GM18907 (cell line): ENCODE measurements at regions not wholly inside any gene's neighbourhood (a gene's known extent, or its start where the extent isn't known, plus 50 kb on each side); places are given as distances from the start of the nearest gene placed in this dataset.

ENCODE experiments used
- ATAC-seq: cut with Tn5 transposase; IDR thresholded peaks from one replicate; pipeline ENCODE4 v1.9.1; 2021; ENCODE audit warnings: mild to moderate bottlenecking, moderate library complexity; ENCODE audit not compliant: unreplicated experiment

DNA sequence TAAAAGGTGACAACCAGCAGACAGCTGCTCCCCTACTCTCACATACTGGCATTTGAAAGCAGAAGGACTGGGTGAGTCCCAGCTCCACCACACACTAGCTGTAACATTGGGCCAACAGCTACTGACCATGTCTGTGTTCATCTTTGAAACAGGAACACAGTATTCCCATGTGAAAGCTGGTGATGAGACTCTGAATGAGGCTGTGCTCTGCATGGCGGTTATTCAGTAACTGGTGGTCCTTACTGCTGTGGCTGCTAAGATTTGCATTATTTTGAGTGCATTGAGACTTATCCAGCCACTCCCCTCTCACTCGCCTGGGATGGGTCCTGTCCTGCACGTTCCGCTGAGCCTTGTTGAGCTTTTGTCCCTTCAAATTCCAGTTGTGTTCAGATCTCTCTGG, 342.9 kb downstream of the FOXL1 start:
- no peak for ATAC-seq

DNA sequence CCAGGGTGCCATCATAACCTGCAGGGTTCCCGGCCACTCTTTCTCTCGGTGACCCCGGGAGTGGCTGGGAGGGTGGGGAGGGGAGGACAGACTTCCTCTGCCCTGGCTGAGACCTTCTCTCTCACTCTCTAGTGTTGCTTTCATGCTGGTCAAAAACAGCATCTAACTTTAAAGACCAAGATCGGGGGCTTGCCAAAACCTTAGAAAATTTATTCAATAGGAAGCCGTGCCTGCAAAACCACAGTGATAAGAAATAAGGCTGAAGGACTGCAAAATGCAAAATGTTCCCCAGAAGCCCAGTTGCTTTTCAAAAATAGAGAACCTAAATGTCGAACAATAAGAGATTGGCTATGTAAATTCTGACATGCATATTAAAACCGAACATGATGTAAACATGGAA, 344.0 kb downstream of the FOXL1 start:
- ATAC-seq, result no peak

DNA sequence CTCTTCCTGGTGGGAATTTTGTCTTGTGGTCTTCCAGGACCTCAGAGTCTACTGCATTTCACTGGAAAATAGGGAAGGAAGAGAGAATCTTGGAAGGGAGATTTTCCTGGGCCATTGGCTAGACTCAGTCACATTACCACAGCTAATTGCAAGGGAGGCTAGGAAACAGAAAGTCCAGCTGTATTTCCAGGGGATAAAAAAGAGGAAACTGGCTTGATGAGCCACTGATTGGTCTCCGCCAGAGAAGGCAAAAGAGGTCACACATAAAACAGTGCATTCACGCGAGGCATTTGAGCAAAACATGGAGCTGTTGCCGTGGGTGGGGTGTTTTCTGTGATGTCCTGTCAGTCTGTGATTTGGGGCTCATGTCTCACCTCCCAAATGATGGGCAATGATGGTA, 345.3 kb downstream of the FOXL1 start:
- ATAC-seq, result no peak

DNA sequence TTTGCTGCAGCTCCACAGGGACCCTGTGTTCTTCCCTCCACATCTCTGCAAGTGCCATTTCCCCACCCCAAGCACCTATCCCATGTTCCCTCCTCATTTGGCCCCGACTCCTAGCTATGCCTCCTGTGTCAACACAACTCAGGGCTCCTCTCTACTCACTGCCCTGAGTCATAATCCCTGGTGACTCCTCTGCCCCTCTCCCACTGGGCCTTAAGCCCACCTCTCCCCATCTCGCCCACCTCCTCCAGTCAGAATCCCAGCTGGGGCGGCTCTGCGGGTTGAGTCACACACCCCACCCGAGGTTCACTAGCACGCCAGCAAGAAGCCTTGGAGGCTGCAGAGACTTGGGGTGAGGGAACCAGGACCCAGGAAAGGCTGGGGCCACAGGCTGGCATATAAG, 346.2 kb downstream of the FOXL1 start:
- ATAC-seq, result no peak

DNA sequence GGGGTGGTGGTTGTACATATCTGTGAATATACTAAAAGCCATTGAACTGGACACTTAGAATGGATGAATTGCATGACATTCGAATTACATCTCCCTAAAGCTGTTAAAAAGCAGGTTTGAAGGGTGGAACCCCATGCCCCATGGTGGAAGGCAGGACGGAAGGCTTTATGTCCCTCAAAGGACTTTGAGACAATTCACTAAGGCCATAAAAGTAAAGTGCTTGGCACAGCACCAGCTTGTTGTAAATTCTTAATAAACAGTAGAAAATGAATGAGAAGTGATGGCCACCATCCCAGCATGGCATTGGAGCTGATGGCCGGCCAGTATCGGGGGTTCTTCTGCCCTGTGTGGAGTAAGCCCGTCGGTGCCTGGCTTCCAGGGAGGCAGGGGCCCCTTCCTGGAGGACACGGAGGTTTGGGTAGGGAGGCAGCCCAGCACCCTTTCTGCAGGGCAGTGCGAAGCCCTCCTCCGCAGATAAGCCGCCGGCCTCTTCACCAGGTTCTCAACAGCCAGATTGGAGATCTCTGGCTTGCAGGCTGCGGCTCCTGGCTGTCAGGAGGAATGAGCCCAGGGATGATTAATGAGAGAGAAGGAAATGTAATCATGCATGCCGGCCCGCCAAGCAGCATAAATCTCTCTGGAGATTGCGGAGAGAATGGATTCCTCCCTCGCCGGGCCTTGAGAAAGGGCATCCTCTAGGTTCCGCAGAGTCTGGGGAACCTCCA, 346.9 kb downstream of the FOXL1 start:
- no peak for ATAC-seq

DNA sequence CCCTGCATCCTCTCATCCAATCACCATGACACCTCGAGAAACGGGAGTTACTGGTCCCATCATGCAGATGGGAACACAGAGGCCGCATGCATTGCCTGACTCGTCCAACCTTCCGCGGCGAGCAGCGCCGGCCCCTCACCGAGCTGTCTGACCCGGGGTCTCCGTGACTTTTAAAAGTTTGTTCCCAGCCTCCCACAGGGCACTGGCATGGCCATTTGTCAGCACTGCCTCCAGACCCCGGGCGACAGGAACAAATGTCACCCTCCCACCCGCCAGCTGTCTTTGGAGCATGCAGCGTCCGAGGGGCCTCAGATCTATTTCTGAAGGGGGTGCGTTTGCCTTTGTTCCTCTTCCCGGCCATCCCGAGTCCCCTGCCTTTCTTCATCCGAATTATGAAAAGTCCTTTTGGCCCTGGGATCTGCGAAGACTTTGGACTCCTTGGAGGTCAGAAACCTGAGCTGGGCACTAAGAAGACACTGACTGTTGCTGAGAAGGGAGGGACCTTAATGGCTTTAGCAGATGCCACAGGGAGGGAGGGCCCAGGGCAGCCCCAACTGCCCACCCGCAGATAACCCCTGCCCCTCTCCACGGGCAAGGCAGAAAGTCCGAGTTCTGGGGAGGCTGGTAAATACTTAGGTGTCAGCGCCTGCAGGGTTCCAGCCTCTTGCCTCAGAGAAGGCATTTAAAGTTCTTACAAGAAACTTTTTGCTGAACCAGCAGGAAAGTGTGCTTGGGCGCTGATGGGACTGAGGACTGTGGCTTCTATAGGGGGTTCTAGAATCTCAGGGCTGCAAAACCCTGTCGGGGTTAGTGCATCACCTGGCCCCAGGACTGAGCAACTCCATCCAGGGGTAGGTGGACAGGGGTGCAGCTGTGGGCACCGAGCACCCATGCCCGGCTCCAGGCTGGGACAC, 348.1 kb downstream of the FOXL1 start:
- ATAC-seq, result no peak

DNA sequence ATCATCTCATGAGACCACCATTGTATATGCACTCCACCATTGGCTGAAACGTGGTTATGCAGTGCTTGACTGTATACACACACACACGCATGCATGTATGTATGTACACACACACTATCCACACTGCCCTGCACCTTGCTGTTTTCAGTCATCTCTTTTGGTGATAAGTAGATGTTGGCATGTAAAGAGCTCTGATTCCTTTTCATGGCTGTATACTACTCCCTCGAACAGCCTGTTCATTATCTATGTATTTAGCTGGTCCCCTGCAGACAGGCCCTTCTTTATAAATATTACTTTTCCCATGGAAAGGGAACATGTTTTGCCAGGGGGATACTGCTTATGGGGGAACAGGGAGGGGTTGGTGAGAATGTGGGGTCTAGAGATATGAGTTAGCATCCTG, 349.4 kb downstream of the FOXL1 start:
- ATAC-seq, result no peak

DNA sequence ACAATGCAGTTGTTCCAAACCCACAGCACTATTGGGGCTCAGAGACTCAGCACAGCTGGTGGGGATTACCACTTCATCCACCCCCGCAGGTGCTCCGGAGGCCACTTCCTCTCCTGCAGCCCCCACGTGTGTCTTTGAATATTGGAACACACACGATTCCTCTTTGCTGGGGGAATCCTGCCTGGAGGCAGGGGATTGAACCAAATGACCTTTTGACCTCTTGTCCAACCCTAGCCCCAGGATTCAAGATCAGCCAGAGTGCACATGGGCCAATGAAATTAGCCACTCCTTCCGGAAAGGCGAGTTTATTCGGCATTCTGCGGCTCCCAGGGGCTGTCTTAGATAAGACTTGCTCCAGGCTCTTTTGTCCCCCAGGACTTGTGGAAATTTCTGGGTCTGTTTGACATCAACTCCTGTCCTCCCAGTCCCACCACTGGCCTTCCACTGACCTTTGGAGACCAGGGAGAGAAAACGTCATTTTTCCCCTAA, 350.2 kb downstream of the FOXL1 start:
- no peak for ATAC-seq

DNA sequence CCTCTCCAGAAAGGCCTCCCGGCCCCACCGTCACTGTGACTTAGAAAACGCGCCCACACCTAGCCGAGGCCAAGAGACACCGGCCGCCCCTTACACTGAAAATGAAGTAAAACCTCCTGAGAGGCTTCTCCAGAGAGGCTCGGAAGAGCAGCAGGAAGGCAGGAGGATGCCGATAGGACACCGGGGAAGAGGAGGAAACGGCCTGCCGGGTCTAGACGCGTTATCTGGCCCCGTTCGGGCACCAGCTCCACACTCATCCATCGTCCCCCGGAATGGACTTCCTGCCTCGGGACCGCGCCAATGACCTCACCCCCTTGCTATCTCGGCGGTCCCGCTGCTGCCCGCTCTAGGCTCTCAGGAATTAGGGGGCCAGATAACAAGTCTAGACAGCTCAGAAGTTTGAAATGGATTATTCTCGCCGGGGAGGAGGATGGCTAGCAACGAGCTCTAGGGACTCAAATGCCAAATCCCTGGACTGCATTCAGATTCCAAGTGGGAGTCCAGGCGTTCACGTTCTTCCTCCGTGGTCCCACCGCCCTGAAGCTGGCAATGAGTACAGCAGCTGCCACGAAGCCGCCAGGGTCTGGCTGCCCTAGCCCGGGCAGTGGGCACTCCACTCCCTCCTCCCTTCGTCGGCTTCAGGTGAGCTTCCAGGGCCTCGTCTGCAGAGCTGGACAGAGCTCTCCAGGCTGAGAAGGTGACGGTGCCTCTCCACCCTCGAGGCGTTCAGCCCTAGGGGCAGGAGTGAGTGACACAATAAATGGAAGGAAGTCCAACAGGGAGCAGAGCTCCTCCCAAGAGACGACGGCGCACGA, 350.9 kb downstream of the FOXL1 start:
- ATAC-seq, result no peak

DNA sequence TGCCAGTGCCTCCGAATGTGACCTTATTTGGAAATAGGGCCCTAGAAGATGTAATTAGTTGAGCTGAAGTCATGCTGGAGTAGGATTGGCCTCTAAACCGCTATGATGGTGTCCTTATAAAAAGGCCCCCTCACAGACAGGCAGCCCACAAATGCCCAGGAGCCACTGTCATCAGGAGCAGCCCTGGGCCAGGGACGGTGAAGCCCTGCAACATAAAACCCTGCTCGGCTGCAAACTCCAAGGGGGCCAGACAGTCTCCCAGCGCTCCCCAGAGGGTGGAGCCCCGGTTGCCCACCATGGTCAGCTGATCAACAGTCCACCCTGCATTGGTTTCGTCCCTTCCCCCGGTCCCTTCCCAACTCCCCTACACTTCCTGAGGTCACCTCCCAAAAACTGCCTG, 351.7 kb downstream of the FOXL1 start:
- no peak for ATAC-seq

DNA sequence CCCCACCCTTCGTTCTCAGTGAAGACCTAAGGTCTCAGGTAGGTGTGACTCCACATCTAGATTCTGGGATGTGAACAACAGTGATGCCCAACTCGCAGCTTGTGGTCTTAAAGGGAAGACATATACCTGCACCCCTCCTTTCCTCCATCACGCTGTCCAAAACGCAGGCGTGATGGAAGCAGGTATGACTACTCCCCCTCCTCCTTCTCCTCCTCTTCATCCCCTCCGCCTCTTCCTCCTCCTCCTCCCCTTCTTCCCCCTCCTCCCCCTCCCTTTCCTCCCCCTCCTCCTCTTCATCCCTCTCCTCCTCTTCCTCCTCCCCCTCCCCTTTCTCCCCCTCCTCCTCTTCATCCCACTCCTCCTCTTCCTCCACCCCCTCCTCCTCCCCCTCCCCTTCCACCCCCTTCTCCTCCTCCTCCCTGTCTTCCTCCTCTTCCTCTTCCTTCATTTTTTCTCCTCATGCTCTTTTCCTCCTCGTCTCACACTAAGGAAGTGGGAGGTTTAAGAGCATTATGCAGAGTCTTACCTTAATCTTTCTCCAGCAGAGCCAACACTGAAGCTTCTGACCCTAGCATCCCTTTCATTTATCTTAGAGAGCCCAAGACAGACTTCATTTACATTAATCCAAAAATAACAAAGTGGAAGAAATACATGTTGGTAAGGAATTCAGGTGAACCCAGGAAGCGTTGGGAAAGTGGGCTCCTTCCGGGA, 352.5 kb downstream of the FOXL1 start:
- ATAC-seq, result no peak

DNA sequence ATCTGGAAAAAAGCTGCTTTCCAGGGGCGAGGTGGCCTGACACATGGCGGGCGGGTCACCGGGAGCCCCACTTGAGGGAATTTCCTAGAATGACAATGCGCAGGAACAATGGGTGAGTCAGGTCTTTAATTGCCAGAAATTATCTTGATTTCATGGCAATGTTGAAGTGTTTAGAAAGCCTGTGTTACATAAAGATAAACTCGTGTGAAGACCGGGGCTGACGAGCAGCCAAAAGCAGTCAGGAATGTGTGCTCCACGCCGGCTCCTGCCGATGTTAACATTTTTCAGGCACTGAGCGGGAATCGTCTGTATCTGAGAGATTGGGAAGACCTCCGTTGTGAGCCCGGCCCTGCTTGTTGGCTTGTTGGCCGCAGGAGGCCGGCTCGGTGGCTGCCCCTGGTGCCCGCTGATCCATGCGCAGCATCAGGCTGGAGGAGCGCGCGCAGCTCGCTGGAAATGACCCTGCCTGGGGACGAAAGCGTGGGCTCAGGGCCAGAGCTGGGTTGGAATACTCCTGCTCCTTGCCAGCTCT, 353.1 kb downstream of the FOXL1 start:
- ATAC-seq, result no peak

DNA sequence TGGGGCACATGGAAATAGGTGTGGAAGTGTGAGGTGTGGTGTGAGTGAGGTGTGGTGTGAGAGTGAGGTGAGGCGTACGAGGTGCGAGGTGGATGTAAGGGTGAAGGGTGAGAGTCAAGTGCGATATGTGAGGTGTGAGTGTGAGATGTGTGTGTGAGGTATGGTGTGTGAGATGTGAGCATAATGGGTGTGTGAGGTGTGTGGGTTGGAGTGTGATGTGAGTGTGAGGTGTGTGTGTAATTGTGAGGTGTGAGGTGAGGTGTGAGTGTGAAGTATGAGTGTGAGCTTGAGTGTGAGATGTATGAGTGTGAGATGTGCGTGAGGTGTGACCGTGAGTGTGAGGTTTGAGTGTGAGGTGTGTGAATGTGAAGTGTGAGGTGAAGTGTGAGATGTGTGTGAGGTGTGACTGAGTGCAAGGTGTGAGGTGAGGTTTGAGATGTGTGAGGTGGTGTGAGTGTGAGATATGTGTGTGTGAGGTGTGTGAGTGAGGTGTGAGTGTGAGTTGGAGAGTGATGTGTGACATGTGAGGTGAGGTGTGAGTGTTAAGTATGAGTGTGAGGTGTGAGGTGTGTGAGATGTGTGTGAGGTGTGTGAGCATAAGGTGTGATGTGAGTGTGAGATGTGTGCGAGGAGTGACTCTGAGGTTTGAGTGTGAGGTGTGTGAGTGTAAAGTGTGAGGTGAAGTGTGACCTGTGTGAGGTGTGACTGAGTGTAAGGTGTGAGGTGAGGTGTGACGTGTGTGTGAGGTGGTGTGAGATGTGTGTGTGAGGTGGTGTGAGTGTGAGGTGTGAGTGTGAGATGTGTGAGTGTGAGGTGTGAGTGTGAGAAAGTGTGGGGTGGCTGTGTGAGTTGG, 354.0 kb downstream of the FOXL1 start:
- no peak for ATAC-seq

DNA sequence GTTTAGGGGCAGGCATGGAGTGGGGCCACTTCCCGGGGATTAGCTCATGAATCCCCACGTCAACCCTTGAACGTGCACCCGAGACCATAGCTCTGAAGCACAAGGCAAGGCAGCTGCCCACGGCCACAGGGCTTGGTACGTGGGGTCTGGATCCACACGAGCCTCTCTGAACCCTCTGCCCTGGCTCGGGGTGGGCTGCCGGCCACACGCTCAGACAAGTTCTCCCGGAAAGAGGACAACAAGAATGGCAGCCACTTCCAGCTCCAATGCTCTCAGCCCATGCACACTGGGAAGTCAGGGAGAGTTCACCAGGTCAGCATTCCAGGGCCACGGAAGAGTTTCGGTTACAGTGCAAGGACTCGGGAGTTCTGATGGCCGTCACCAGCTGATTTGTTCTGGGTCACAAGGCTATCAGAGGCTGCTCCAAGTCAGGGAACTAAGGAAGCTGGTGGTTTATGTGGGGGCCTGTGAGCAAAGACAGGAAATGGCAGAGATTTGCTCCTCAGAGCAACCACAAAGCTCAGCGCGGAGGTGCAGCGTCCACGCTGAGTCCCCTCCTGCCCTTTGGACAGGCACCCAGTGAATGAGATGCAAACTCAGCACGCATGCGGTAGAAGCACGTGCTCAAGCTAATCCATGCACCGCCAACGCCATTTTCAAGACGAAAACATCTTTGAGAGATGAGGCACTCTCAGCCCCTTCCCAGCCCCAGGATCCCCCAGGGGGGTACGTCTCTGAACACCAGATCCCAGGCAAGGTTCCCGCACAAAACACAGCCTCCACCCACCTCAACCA, 356.4 kb downstream of the FOXL1 start:
- no peak for ATAC-seq

DNA sequence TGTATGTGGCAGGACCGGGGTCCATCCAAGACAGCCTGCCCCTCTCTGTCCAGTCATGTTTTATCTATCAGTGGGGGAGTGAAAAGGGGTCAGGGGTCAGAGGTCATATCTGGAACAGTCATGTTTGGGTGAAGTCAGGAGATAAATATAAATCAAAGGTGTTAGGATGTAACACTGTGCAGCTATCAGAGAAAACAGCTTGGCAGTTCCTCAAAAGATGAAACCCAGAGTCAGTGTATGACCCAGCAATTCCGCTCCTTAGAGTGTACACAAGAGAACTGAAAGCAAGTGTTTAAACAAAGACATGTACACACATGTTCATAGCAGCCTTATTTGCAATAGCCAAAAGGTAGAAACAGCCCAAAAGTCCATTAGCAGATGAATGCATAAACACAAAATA, 361.3 kb downstream of the FOXL1 start:
- ATAC-seq, result no peak

DNA sequence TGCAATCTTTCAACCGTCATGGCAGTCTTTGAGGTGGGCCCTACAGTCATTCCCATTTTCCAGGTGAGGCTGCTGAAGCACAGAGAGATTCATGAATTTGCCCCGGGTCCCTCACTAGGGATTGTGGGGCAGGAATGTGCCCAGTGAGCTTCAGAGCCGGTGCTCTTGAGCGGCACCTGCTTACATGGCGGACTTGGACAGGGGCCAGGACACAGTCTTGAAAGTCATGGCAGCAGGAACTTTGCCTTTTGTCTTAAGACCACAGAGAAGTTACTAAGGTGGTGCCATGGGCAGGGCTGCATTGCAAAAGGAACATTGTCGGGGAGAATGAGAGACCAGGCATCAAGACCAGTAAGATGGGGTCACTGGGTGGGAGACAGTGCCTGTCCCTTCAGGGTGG, 363.4 kb downstream of the FOXL1 start:
- ATAC-seq, result no peak

DNA sequence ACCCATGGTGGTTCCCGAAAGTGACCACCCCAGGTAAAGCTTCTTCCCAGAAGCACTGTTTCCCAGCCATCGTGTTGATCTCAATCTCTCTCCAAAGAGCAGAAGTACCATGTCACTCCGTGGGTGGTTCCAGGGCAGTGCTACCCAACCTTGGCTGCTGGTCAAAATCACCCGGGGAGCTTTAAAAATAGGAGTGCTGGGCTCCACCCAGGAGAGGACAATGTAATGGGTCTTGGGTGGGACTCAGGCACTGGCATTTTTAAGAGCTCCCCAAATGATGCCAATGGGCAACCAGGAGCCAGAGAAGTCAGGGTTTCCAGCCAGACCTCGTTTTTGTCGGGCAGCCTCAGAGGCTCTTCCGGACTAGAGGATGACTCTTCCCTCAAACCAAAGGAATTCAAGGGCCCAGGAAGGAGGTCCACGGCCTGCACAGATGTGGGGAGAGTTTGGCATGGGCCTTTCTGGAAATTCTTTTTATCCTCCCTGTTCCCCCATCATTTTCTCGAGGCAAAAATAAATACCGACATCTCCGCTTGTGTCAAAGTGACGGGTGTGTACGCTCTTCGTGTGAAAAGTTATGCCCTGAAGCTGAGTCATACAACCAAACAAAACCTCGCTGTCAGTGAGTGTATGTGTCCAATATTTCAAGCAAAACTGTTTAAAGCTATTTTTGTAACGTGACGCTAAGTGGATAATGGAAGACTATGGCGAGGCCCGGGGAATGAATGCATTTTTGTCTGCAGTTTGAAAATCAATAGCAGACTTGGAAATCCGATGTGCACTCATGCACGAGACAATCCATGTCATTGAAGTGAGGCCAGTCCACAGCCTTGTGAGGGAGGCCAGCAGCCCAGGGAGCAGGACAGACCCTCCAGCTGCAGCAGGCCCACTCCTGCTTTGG, 364.1 kb downstream of the FOXL1 start:
- no peak for ATAC-seq
